ENCODE measurements at regions not wholly inside any gene's neighbourhood (a gene's known extent, or its start where the extent isn't known, plus 50 kb on each side); places are given as distances from the start of the nearest gene placed in this dataset.
A peak's percentile ranks its signal among the peaks of the same experiment; 100 is the strongest.

DNA sequence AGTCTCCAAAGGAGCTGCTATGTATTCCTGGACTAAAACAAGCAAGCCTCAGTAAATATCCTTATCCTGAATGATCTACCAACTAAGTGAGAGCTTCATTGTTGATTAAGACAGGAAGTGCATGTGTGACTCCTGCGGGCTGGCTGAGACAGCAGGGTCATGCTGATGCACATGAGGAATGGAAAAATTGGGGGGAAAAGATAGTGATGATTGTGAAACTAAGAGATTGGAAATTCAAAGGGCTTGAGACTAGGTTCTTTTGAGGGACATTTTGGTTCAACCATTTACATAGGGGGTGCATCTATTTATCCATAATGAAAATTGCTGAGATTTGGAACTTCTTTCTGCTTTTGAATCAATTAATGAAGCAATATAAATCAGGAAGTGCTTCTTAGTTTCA is 61.1 kb upstream of the C1QTNF7 start:
- H3K36me3 ChIP-seq (ENCODE audit: control insufficient read depth, insufficient read depth, low read length) = no peaks in the 10 kb centered on the region
- peak; percentile 92 for DNase-seq
- peaks cover 10% of the 10 kb centered on the region for H3K4me1 ChIP-seq (ENCODE audit: control insufficient read depth, low read depth, low read length)
- no peaks in the 10 kb centered on the region for H3K79me1 ChIP-seq (ENCODE audit: low read length)
- H3K4ac ChIP-seq (ENCODE audit: low read depth, low read length) = no peak overlapping the region
- H3K27me3 ChIP-seq (ENCODE audit: insufficient read depth, low read length, poor library complexity) = no peaks in the 10 kb centered on the region
- no CpG with 5 or more reads among the region's 1 CpG for WGBS (ENCODE audit: extremely low coverage, insufficient coverage, low lambda C conversion rate)
- H3K27ac ChIP-seq (ENCODE audit: low read depth, low read length) = no peak overlapping the region
- H3K18ac ChIP-seq (ENCODE audit: low read length) = no peak overlapping the region
- no peak overlapping the region for H3K23ac ChIP-seq (ENCODE audit: low read length)
- H2BK120ac ChIP-seq (ENCODE audit: low read depth, low read length) = no peak overlapping the region
- H3K4me3 ChIP-seq (ENCODE audit: low read length) = no peak overlapping the region
- H2BK5ac ChIP-seq (ENCODE audit: low read length) = no peak overlapping the region
- H3K79me2 ChIP-seq (ENCODE audit: control insufficient read depth, insufficient read depth, low read length) = no peaks in the 10 kb centered on the region
- no peak overlapping the region for H2BK15ac ChIP-seq (replicated peaks; ENCODE audit: low read depth)
- no peak overlapping the region for H3K4me2 ChIP-seq (ENCODE audit: low read length)
- H4K5ac ChIP-seq (ENCODE audit: low read length) = no peak overlapping the region
- no peak overlapping the region for H2AK5ac ChIP-seq (ENCODE audit: low read length)
- H3K9ac ChIP-seq (ENCODE audit: low read length) = no peak overlapping the region
- no peak overlapping the region for H4K8ac ChIP-seq (ENCODE audit: low read depth, low read length)
- H3K56ac ChIP-seq (ENCODE audit: low read length) = no peak overlapping the region

DNA sequence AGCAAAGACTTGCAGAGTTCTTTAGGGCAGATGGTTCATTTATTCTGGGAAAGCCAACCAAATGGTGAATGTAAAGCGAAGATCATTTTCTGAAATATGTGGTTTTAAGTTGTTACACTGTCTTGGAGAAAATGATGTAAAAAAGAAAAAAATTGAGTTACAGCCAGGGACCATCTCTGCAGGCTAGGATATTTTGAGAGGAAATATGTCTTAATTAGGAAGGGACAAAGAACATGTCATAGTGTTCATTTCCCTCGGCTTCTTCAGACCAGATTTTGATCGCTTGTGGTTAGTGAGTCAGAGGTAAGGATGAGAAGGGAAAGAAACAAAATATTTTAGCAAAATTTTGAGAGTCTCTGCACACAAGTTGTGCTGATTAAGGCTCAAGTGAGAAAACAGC is 59.0 kb upstream of the C1QTNF7 start:
- Histone ChIP-seq H3K27me3 (ENCODE audit: insufficient read depth, low read length, poor library complexity) (no peaks in the 10 kb centered on the region), H3K56ac (ENCODE audit: low read length) (no peak overlapping the region), H3K18ac (ENCODE audit: low read length) (no peak overlapping the region), H3K27ac (ENCODE audit: low read depth, low read length) (no peak overlapping the region), H4K5ac (ENCODE audit: low read length) (no peak overlapping the region), H3K9ac (ENCODE audit: low read length) (no peak overlapping the region), H3K79me1 (ENCODE audit: low read length) (no peaks in the 10 kb centered on the region), H3K4ac (ENCODE audit: low read depth, low read length) (no peak overlapping the region), H3K4me1 (ENCODE audit: control insufficient read depth, low read depth, low read length) (peaks cover 10% of the 10 kb centered on the region), H2BK5ac (ENCODE audit: low read length) (no peak overlapping the region), H2BK15ac (replicated peaks; ENCODE audit: low read depth) (no peak overlapping the region), H3K4me3 (ENCODE audit: low read length) (no peak overlapping the region), H2BK120ac (ENCODE audit: low read depth, low read length) (no peak overlapping the region), H2AK5ac (ENCODE audit: low read length) (no peak overlapping the region), H3K79me2 (ENCODE audit: control insufficient read depth, insufficient read depth, low read length) (no peaks in the 10 kb centered on the region), H4K8ac (ENCODE audit: low read depth, low read length) (no peak overlapping the region), H3K23ac (ENCODE audit: low read length) (no peak overlapping the region), H3K36me3 (ENCODE audit: control insufficient read depth, insufficient read depth, low read length) (no peaks in the 10 kb centered on the region), H3K4me2 (ENCODE audit: low read length) (no peak overlapping the region)
- DNase-seq = no peak
- WGBS (ENCODE audit: extremely low coverage, insufficient coverage, low lambda C conversion rate) = no CpG with 5 or more reads among the region's 3 CpGs

DNA sequence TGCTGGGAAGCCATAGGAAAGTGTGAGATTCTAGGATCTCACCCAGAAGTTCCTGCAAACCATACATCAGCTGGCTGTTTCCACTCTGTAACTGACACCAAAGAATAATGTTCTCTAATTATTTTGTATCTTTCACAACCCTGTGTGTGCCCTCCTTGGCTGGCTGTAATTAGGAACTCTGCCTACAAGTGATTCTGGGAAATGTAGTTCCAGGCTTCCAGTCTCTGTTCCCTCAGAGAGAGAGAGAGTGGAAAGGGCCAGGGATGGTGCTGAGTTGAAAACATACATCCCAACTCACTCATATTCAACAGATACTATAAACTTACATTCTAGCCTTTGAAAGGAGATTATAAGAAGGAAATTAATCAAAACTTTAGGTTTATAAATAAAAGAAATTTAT is 57.5 kb upstream of the C1QTNF7 start:
- Histone ChIP-seq H3K56ac (ENCODE audit: low read length) (peak overlapping the region; percentile 36), H3K27ac (ENCODE audit: low read depth, low read length) (no peak overlapping the region), H3K4me3 (ENCODE audit: low read length) (no peak overlapping the region), H4K8ac (ENCODE audit: low read depth, low read length) (no peak overlapping the region), H3K4ac (ENCODE audit: low read depth, low read length) (no peak overlapping the region), H3K79me2 (ENCODE audit: control insufficient read depth, insufficient read depth, low read length) (no peaks in the 10 kb centered on the region), H2BK15ac (replicated peaks; ENCODE audit: low read depth) (no peak overlapping the region), H3K79me1 (ENCODE audit: low read length) (no peaks in the 10 kb centered on the region), H2AK5ac (ENCODE audit: low read length) (no peak overlapping the region), H2BK120ac (ENCODE audit: low read depth, low read length) (peak overlapping the region; percentile 78), H3K18ac (ENCODE audit: low read length) (no peak overlapping the region), H3K36me3 (ENCODE audit: control insufficient read depth, insufficient read depth, low read length) (no peaks in the 10 kb centered on the region), H4K5ac (ENCODE audit: low read length) (peak overlapping the region; percentile 85), H3K27me3 (ENCODE audit: insufficient read depth, low read length, poor library complexity) (no peaks in the 10 kb centered on the region), H2BK5ac (ENCODE audit: low read length) (no peak overlapping the region), H3K4me2 (ENCODE audit: low read length) (no peak overlapping the region), H3K9ac (ENCODE audit: low read length) (no peak overlapping the region), H3K4me1 (ENCODE audit: control insufficient read depth, low read depth, low read length) (peaks cover 10% of the 10 kb centered on the region), H3K23ac (ENCODE audit: low read length) (no peak overlapping the region)
- DNase-seq = peak; percentile 42

DNA sequence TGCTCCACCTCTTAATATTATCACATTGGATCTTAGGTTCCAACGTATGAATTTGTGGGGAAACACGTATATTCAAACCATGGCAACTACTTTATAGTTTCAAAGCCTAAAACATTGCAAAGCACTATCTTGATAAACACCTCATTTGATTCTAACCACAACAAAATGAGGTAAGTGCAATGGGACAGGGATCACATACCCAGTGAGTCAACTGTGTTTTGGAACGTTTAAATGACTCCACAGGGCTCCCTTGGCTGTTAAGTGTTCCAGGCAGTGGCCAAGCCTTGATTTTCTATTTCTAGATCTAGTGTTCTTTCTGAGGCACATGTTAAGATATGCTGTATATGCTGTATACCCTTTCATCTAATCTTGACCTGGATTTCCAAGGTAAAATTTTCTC is 54.5 kb upstream of the C1QTNF7 start:
- H2AK5ac ChIP-seq (ENCODE audit: low read length) = no peak overlapping the region
- no peak overlapping the region for H2BK15ac ChIP-seq (replicated peaks; ENCODE audit: low read depth)
- H3K27me3 ChIP-seq (ENCODE audit: insufficient read depth, low read length, poor library complexity) = no peaks in the 10 kb centered on the region

DNA sequence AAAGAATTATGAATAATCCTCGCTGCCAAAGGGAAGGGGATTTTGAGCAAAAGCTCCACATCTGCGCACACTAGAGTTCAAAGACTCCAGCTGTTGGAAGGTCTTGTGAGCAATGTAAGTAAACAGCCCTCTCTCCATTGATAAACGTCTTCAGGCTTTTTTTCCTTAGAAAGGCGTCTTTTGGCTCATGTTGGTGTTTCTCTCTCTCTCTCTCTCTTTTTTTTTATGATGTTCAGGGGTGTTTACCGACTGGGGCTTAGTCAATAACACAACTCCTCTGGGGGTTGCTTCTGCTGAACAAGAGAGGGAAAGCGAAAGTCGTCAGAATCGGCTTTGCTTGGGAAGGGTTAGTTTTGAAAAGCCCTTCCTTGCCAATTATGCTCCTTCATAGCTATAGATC is 53.2 kb upstream of the C1QTNF7 start:
- Histone ChIP-seq H4K8ac (ENCODE audit: low read depth, low read length) (no peak overlapping the region), H3K9ac (ENCODE audit: low read length) (no peak overlapping the region), H3K36me3 (ENCODE audit: control insufficient read depth, insufficient read depth, low read length) (no peaks in the 10 kb centered on the region), H3K56ac (ENCODE audit: low read length) (no peak overlapping the region), H3K4me1 (ENCODE audit: control insufficient read depth, low read depth, low read length) (no peaks in the 10 kb centered on the region), H3K79me2 (ENCODE audit: control insufficient read depth, insufficient read depth, low read length) (no peaks in the 10 kb centered on the region), H3K79me1 (ENCODE audit: low read length) (no peaks in the 10 kb centered on the region), H3K4me2 (ENCODE audit: low read length) (no peak overlapping the region), H2AK5ac (ENCODE audit: low read length) (no peak overlapping the region), H4K5ac (ENCODE audit: low read length) (no peak overlapping the region), H3K27ac (ENCODE audit: low read depth, low read length) (no peak overlapping the region), H3K4ac (ENCODE audit: low read depth, low read length) (peak overlapping the region; percentile 19), H2BK5ac (ENCODE audit: low read length) (no peak overlapping the region), H3K27me3 (ENCODE audit: insufficient read depth, low read length, poor library complexity) (no peaks in the 10 kb centered on the region), H3K18ac (ENCODE audit: low read length) (no peak overlapping the region), H2BK15ac (replicated peaks; ENCODE audit: low read depth) (no peak overlapping the region), H3K4me3 (ENCODE audit: low read length) (no peak overlapping the region), H2BK120ac (ENCODE audit: low read depth, low read length) (no peak overlapping the region), H3K23ac (ENCODE audit: low read length) (no peak overlapping the region)
- WGBS (ENCODE audit: extremely low coverage, insufficient coverage, low lambda C conversion rate) = no CpG with 5 or more reads among the region's 8 CpGs
- no peak for DNase-seq

More for the DNA sequence above, 54.5 kb upstream of the C1QTNF7 start:
- Histone ChIP-seq H3K4me1 (ENCODE audit: control insufficient read depth, low read depth, low read length) (no peaks in the 10 kb centered on the region), H3K27ac (ENCODE audit: low read depth, low read length) (no peak overlapping the region), H3K4me2 (ENCODE audit: low read length) (no peak overlapping the region), H3K9ac (ENCODE audit: low read length) (no peak overlapping the region), H3K23ac (ENCODE audit: low read length) (no peak overlapping the region), H3K36me3 (ENCODE audit: control insufficient read depth, insufficient read depth, low read length) (no peaks in the 10 kb centered on the region), H4K8ac (ENCODE audit: low read depth, low read length) (no peak overlapping the region), H3K56ac (ENCODE audit: low read length) (no peak overlapping the region), H3K79me2 (ENCODE audit: control insufficient read depth, insufficient read depth, low read length) (no peaks in the 10 kb centered on the region), H4K5ac (ENCODE audit: low read length) (no peak overlapping the region), H3K4ac (ENCODE audit: low read depth, low read length) (no peak overlapping the region), H3K4me3 (ENCODE audit: low read length) (no peak overlapping the region), H3K18ac (ENCODE audit: low read length) (no peak overlapping the region), H2BK5ac (ENCODE audit: low read length) (no peak overlapping the region), H3K79me1 (ENCODE audit: low read length) (no peaks in the 10 kb centered on the region), H2BK120ac (ENCODE audit: low read depth, low read length) (no peak overlapping the region)
- no CpG with 5 or more reads among the region's 3 CpGs for WGBS (ENCODE audit: extremely low coverage, insufficient coverage, low lambda C conversion rate)
- DNase-seq = no peak

DNA sequence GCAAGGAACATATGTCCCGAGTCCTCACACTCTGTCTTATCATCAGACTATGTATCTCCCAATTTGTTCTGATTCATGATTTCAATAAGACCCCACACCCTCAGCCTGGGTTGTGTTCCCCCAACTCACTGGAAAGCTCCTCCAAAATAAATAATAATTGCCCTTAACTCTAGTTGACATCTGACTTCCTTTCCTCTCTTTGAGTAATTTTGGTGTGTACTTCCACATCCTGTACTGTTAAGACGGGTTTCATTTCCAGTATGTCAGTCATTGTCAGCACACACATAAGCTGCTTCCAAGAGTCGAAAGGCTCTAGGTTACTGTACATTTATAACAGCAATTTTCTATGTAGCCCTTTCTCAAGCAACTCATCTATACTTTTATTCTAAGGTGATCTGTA is 52.2 kb upstream of the C1QTNF7 start:
- no peak overlapping the region for H3K18ac ChIP-seq (ENCODE audit: low read length)
- DNase-seq = no peak
- H3K56ac ChIP-seq (ENCODE audit: low read length) = no peak overlapping the region
- H2AK5ac ChIP-seq (ENCODE audit: low read length) = no peak overlapping the region
- no peak overlapping the region for H4K5ac ChIP-seq (ENCODE audit: low read length)
- H3K4me2 ChIP-seq (ENCODE audit: low read length) = no peak overlapping the region
- H2BK5ac ChIP-seq (ENCODE audit: low read length) = no peak overlapping the region
- no peak overlapping the region for H2BK120ac ChIP-seq (ENCODE audit: low read depth, low read length)
- no peak overlapping the region for H3K4me3 ChIP-seq (ENCODE audit: low read length)
- H3K4ac ChIP-seq (ENCODE audit: low read depth, low read length) = no peak overlapping the region
- H2BK15ac ChIP-seq (replicated peaks; ENCODE audit: low read depth) = no peak overlapping the region
- H3K36me3 ChIP-seq (ENCODE audit: control insufficient read depth, insufficient read depth, low read length) = no peaks in the 10 kb centered on the region
- no peaks in the 10 kb centered on the region for H3K4me1 ChIP-seq (ENCODE audit: control insufficient read depth, low read depth, low read length)
- H3K79me1 ChIP-seq (ENCODE audit: low read length) = no peaks in the 10 kb centered on the region
- H3K27ac ChIP-seq (ENCODE audit: low read depth, low read length) = no peak overlapping the region
- H3K79me2 ChIP-seq (ENCODE audit: control insufficient read depth, insufficient read depth, low read length) = no peaks in the 10 kb centered on the region
- no peak overlapping the region for H4K8ac ChIP-seq (ENCODE audit: low read depth, low read length)
- no peak overlapping the region for H3K9ac ChIP-seq (ENCODE audit: low read length)
- no peak overlapping the region for H3K23ac ChIP-seq (ENCODE audit: low read length)
- no CpG with 5 or more reads among the region's 3 CpGs for WGBS (ENCODE audit: extremely low coverage, insufficient coverage, low lambda C conversion rate)
- no peaks in the 10 kb centered on the region for H3K27me3 ChIP-seq (ENCODE audit: insufficient read depth, low read length, poor library complexity)

All from mesendoderm (in vitro differentiated cells).